DMS79 treated with DMSO at 0.1 percent for 48 hours (cell line): ENCODE measurements at regions not wholly inside any gene's neighbourhood (a gene's known extent, or its start where the extent isn't known, plus 50 kb on each side); places are given as distances from the start of the nearest gene placed in this dataset.
"Not testable (repeated sequence)": the region's sequence is repeated elsewhere in the genome, so short reads cannot be mapped to it uniquely, and the experiment has no call there.

Experiments
- DNase-seq: peaks from one replicate; lab custom pipeline; 2025; lab: John Stamatoyannopoulos, UW

GRCh38 chr1:5733596-5733995, 258.6 kb downstream of the NPHP4 start:
- no peak for DNase-seq

GRCh38 chr1:5731110-5731423, 261.2 kb downstream of the NPHP4 start:
- no peak for DNase-seq

- no peak for DNase-seq
Observed at GRCh38 chr1:5730272-5731109, 261.7 kb downstream of the NPHP4 start.

- DNase-seq = no peak
Observed at GRCh38 chr1:5729636-5730145, 262.5 kb downstream of the NPHP4 start.

GRCh38 chr1:5728663-5729355, 263.4 kb downstream of the NPHP4 start:
- DNase-seq = no peak

GRCh38 chr1:5727871-5728643, 264.2 kb downstream of the NPHP4 start:
- DNase-seq = peak; percentile 75

- peak; percentile 42 for DNase-seq
Observed at GRCh38 chr1:5727191-5727590, 265.0 kb downstream of the NPHP4 start.

- not testable (repeated sequence) for DNase-seq
Observed at GRCh38 chr1:5726586-5727184, 265.5 kb downstream of the NPHP4 start.

GRCh38 chr1:5725855-5726585, 266.2 kb downstream of the NPHP4 start:
- DNase-seq = no peak

- no peak for DNase-seq
Observed at GRCh38 chr1:5725406-5725805, 266.8 kb downstream of the NPHP4 start.

GRCh38 chr1:5724847-5725246, 267.4 kb downstream of the NPHP4 start:
- no peak for DNase-seq

- no peak for DNase-seq
Observed at GRCh38 chr1:5722635-5723164, 269.5 kb downstream of the NPHP4 start.

- DNase-seq = no peak
Observed at GRCh38 chr1:5721634-5722215, 270.5 kb downstream of the NPHP4 start.

- DNase-seq = no peak
Observed at GRCh38 chr1:5720936-5721335, 271.3 kb downstream of the NPHP4 start.

- DNase-seq = peak; percentile 6
Observed at GRCh38 chr1:5720484-5720883, 271.7 kb downstream of the NPHP4 start.

- DNase-seq = no peak
Observed at GRCh38 chr1:5720045-5720444, 272.2 kb downstream of the NPHP4 start.

- no peak for DNase-seq
Observed at GRCh38 chr1:5718831-5719632, 273.2 kb downstream of the NPHP4 start.

- no peak for DNase-seq
Observed at GRCh38 chr1:5717031-5717682, 275.1 kb downstream of the NPHP4 start.

- no peak for DNase-seq
Observed at GRCh38 chr1:5716126-5716525, 276.1 kb downstream of the NPHP4 start.
